SJCRH30 (cell line): ENCODE measurements at regions not wholly inside any gene's neighbourhood (a gene's known extent, or its start where the extent isn't known, plus 50 kb on each side); places are given as distances from the start of the nearest gene placed in this dataset.

Experiments used
- DNase-seq, 2 experiments: peaks; one replicate each; pipeline ENCODE4 v3.0.0-alpha.2; 2015 to 2020
- H3K27ac ChIP-seq: fragments of 250-450 bp; sonication (Bioruptor Pico); 2 replicates; pipeline ENCODE4 v1.5.1; 2020; ENCODE audit warnings: mild to moderate bottlenecking, moderate library complexity
- H3K27me3 ChIP-seq: fragments of 250-450 bp; sonication (Bioruptor Pico); 2 replicates; pipeline ENCODE4 v1.5.1; 2020; ENCODE audit warnings: mild to moderate bottlenecking, moderate library complexity
- H3K36me3 ChIP-seq: fragments of 250-450 bp; sonication (Bioruptor Pico); 2 replicates; pipeline ENCODE4 v1.5.1; 2020; ENCODE audit warnings: mild to moderate bottlenecking, moderate library complexity
- H3K4me1 ChIP-seq: fragments of 250-450 bp; sonication (Bioruptor Pico); 2 replicates; pipeline ENCODE4 v1.5.1; 2020; ENCODE audit warnings: mild to moderate bottlenecking, moderate library complexity
- H3K4me3 ChIP-seq: fragments of 250-450 bp; sonication (Bioruptor Pico); 2 replicates; pipeline ENCODE4 v1.5.1; 2020; ENCODE audit warnings: mild to moderate bottlenecking, moderate library complexity
- H3K9me3 ChIP-seq: fragments of 250-450 bp; sonication (Bioruptor Pico); replicated peaks from 2 replicates; pipeline ENCODE4 v1.5.1; 2020; ENCODE audit warnings: mild to moderate bottlenecking, moderate library complexity

DNA sequence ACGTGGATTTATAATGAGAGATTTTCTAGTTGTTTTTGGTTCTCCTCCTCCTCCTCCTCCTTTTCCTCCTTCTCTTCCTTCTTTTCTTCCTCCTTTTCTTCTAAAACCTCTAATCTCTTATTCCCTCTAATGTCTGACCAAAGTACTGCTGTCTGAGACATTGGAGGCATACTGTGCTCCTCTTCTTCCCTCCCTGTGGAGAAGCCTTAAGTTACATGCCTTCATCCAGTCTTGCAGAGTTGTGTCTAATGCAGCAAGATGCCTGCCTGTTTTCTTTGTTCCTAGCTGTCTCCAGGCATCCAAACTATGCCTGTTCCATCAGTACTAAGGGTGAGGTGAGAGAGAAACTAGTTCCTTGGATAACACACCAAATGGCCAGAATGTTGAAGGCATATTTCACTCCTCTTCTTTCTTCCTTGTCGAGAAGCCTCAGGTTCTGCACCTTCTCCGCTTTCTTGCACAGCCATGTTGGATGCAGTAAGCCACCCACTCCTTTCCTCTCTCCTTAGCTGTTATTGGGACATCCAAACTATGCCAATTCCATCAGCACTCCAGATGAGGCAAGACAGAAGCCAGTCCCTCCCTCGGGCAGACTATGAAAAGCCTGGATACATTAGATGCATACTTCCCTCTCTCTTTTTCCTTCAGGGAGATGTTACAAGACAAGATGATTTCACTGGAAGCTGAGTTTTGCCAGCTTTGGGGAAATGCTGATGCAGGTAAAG, 285.7 kb upstream of the TRAM1L1 start:
- DNase-seq = no peak
- H3K36me3 ChIP-seq = no peaks in the 10 kb centered on the region
- no peaks in the 10 kb centered on the region for H3K9me3 ChIP-seq
- H3K27me3 ChIP-seq = no peaks in the 10 kb centered on the region; the same call in 1 of the 2 replicates
- H3K4me3 ChIP-seq = no peak overlapping the region
- no peaks in the 10 kb centered on the region for H3K4me1 ChIP-seq
- no peak overlapping the region for H3K27ac ChIP-seq

- no peaks in the 10 kb centered on the region for H3K27me3 ChIP-seq
- H3K36me3 ChIP-seq = no peaks in the 10 kb centered on the region
- no peak for DNase-seq
- no peaks in the 10 kb centered on the region for H3K4me1 ChIP-seq
- no peak overlapping the region for H3K4me3 ChIP-seq
- no peak overlapping the region for H3K27ac ChIP-seq
- H3K9me3 ChIP-seq = no peaks in the 10 kb centered on the region
These were observed 289.7 kb upstream of the TRAM1L1 start for GRCh38 chr4:117375101-117375500.

GRCh38 chr4:117376692-117377091, 291.3 kb upstream of the TRAM1L1 start:
- Histone ChIP-seq H3K4me1 (no peaks in the 10 kb centered on the region), H3K9me3 (no peaks in the 10 kb centered on the region), H3K4me3 (no peak overlapping the region), H3K36me3 (no peaks in the 10 kb centered on the region), H3K27me3 (no peaks in the 10 kb centered on the region), H3K27ac (no peak overlapping the region)
- no peak for DNase-seq

DNA sequence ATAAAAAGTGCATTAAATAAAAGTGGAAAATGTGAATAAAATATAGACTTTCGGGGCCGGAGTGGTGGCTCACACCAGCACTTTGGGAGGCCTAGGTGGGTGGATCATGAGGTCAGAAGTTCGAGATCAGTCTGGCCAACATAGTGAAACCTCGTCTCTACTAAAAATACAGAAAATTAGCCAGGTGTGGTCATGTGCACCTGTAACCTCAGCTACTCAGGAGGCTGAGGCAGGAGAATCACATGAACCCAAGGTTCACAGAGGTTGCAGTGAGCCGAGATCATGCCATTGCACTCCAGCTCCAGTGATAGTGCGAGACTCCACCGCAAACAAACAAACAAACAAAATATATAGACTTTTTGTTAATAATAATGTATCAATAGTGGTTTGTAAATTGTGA, 293.6 kb upstream of the TRAM1L1 start:
- Histone ChIP-seq H3K4me3 (no peak overlapping the region), H3K27me3 (no peaks in the 10 kb centered on the region), H3K9me3 (no peaks in the 10 kb centered on the region), H3K27ac (no peak overlapping the region), H3K36me3 (no peaks in the 10 kb centered on the region), H3K4me1 (no peaks in the 10 kb centered on the region)
- DNase-seq = no peak

DNA sequence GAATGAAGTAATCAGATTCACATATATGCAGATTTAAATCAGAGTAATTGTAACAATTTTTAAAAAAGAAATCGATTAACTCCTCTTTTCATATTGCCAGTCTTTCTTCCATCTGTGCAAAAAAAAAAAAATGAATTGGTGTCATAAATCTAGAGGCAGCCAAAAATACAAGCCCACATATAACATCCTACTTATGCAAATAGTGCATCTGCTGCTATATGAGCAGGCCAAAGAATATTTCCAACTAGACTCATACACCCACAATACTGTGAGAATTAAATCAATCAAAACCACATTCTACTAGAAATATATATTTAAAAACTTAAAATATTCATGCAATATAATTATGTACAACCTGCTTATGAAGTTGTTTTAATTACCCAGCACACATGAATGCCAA, 298.1 kb upstream of the TRAM1L1 start:
- Histone ChIP-seq H3K36me3 (no peaks in the 10 kb centered on the region), H3K27me3 (no peaks in the 10 kb centered on the region), H3K9me3 (no peaks in the 10 kb centered on the region), H3K4me1 (no peaks in the 10 kb centered on the region), H3K4me3 (no peak overlapping the region), H3K27ac (no peak overlapping the region)
- DNase-seq = no peak

DNA sequence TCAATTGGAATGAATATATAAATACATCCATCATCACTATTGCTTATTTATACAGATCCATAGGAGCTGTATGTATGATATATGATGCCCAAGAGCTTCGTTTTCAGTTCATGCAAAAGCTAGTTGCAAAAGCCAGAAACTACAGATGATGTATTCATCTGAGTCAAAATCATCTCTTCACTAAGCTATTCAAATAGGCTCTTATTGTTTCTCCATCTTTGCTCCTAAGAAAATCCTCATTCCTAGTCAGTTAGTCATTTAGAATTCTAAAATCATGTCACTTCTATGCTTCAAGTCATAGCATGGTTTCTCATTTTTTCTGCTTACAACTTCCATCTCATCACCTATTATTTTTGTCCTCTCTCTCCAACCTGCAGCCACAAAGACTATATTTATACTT, 300.1 kb upstream of the TRAM1L1 start:
- Histone ChIP-seq H3K4me1 (no peaks in the 10 kb centered on the region), H3K9me3 (no peaks in the 10 kb centered on the region), H3K36me3 (no peaks in the 10 kb centered on the region), H3K27me3 (no peaks in the 10 kb centered on the region), H3K27ac (no peak overlapping the region), H3K4me3 (no peak overlapping the region)
- no peak for DNase-seq

DNA sequence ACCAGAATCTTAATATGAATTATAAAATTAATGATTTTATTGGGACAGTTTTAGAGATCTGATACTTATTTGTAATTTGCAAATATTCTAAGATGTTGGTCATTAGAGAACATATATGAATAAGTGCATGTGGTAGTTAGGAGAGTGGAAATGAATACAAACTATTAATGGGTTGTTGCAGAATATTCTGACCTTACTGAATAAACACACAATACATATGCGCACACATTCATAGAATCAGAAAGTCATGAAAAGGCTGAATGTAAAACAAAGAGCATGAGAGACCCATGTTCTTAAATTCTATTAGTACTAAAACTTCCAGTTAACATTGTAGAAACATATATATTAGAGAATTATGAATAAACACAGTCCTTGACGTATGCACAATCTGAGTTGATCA, 301.7 kb upstream of the TRAM1L1 start:
- Histone ChIP-seq H3K4me1 (no peaks in the 10 kb centered on the region), H3K27me3 (no peaks in the 10 kb centered on the region), H3K36me3 (no peaks in the 10 kb centered on the region), H3K27ac (no peak overlapping the region), H3K4me3 (no peak overlapping the region), H3K9me3 (no peaks in the 10 kb centered on the region)
- DNase-seq = no peak

- Histone ChIP-seq H3K9me3 (no peaks in the 10 kb centered on the region; the same call in 1 of the 2 replicates), H3K36me3 (no peaks in the 10 kb centered on the region), H3K4me1 (peaks cover 23% of the 10 kb centered on the region), H3K27ac (peak overlapping the region; percentile 75), H3K27me3 (no peaks in the 10 kb centered on the region), H3K4me3 (peak overlapping the region; percentile 13)
- DNase-seq = peak in 1 of 2 experiments; percentile 72
These were observed 314.9 kb upstream of the TRAM1L1 start for GRCh38 chr4:117400039-117400835.

DNA sequence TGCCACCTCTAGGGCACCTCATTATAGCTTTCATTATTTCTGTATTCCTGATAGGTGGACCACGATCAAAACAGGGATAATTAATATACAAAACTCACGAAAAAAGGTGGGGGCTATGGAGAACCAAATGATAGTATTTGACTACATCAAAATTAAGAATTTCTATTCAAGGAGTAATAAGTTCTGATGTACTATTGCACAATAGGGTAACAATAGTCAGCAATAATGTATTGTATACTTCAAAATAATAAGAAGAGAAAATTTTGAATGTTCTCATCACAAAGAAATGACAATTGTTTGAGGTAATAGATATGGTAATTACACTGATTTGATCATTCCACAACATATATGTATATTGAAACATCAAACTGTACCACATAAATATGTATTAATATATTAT, 327.3 kb upstream of the TRAM1L1 start:
- H3K27me3 ChIP-seq = no peaks in the 10 kb centered on the region
- H3K27ac ChIP-seq = no peak overlapping the region
- H3K4me3 ChIP-seq = no peak overlapping the region
- no peak for DNase-seq
- H3K4me1 ChIP-seq = no peaks in the 10 kb centered on the region
- no peaks in the 10 kb centered on the region for H3K9me3 ChIP-seq
- H3K36me3 ChIP-seq = no peaks in the 10 kb centered on the region

DNA sequence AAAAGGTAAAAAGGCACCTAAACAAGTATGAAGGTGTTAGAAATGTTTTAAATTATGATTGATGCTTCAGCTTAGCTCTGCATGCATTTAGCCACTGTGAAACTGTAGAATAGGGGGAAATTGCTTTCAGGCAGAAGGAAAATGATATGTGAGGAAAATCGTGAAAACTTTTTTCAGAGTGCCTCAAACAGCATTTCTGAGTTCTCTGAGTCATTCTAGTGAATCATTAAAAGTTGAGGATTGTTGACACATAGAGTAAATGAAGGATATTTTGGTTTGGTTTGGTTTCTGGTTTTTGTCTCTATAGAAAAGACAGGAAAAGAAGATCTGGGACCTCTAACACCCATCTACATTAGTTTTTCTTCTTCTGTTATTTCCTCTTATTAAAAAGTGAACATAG, 332.5 kb upstream of the TRAM1L1 start:
- H3K4me1 ChIP-seq = no peaks in the 10 kb centered on the region; the same call in 1 of the 2 replicates
- H3K27me3 ChIP-seq = no peaks in the 10 kb centered on the region
- H3K4me3 ChIP-seq = no peak overlapping the region
- H3K9me3 ChIP-seq = no peaks in the 10 kb centered on the region
- no peak for DNase-seq
- H3K36me3 ChIP-seq = no peaks in the 10 kb centered on the region
- H3K27ac ChIP-seq = no peak overlapping the region

DNA sequence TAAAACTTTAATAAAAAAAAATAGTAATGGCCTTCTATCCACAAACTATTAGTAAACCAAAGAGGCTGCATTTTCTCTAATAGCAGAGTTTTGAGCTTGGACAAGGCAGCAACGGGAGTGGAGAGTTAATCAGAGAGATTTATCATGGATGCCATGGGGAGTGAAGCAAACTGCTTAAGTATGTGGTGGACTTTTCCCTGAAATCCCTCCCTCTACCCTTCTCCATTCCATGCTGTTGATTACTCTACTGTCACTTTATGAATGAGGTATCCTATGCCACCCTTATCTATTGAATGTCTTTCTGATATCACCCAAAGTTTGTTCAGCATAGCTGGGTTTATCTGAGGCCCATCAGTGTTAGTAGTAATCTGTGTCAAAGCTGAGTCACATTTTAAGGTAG, 335.6 kb upstream of the TRAM1L1 start:
- H3K4me3 ChIP-seq = no peak overlapping the region
- no peaks in the 10 kb centered on the region; the same call in 1 of the 2 replicates for H3K4me1 ChIP-seq
- H3K36me3 ChIP-seq = no peaks in the 10 kb centered on the region
- no peaks in the 10 kb centered on the region for H3K9me3 ChIP-seq
- no peak for DNase-seq
- H3K27ac ChIP-seq = no peak overlapping the region
- no peaks in the 10 kb centered on the region for H3K27me3 ChIP-seq

- Histone ChIP-seq H3K27me3 (no peaks in the 10 kb centered on the region), H3K36me3 (no peaks in the 10 kb centered on the region), H3K9me3 (no peaks in the 10 kb centered on the region), H3K27ac (no peak overlapping the region), H3K4me3 (no peak overlapping the region), H3K4me1 (no peaks in the 10 kb centered on the region; the same call in 1 of the 2 replicates)
- DNase-seq = no peak
These were observed 336.3 kb upstream of the TRAM1L1 start for GRCh38 chr4:117421706-117422105.

DNA sequence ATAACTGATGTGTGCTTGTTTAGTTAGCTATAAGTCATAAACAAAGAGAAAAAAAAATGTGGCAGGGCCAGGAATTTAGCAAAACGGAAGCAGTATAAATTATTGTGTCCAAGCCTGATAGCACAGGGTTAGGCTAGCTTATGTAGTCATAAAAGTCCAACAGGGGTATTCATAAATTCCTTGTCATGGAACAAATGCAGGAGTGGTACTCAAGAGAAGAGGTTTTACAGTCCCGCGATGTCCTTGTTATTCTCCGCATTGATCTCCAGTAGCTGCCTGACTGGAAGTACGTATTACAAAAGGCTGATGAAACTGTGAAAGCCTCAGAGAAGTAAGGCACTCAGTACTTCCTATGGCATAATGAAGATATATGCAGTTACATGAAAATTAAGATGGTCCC, 336.9 kb upstream of the TRAM1L1 start:
- Histone ChIP-seq H3K36me3 (no peaks in the 10 kb centered on the region), H3K9me3 (no peaks in the 10 kb centered on the region), H3K27ac (no peak overlapping the region), H3K4me3 (no peak overlapping the region), H3K4me1 (no peaks in the 10 kb centered on the region; the same call in 1 of the 2 replicates), H3K27me3 (no peaks in the 10 kb centered on the region)
- no peak for DNase-seq

- DNase-seq = no peak
- Histone ChIP-seq H3K27me3 (no peaks in the 10 kb centered on the region), H3K27ac (no peak overlapping the region), H3K36me3 (no peaks in the 10 kb centered on the region), H3K4me3 (no peak overlapping the region), H3K4me1 (no peaks in the 10 kb centered on the region; the same call in 1 of the 2 replicates), H3K9me3 (no peaks in the 10 kb centered on the region)
These were observed 340.3 kb upstream of the TRAM1L1 start for GRCh38 chr4:117425636-117426035.

DNA sequence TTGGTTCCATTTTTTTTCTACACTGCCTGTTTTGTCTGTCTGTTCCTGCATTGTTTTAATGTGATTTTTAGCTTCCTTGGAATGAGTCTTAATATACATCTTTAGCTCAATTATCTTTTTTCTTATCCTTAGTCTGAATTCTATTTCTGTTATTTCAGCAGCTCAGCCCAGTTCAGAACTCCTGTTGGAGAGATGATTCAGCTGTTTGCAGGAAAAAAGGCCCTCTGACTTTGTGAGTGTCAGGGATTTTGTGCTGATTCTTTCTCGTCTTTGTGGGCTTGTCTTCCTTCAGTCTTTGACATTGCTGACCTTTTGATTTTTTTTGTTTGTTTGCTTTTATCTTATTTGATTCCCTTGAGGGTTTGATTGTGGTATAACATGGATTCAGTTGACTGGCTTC, 343.2 kb upstream of the TRAM1L1 start:
- no peaks in the 10 kb centered on the region for H3K27me3 ChIP-seq
- H3K4me3 ChIP-seq = no peak overlapping the region
- H3K9me3 ChIP-seq = no peaks in the 10 kb centered on the region
- no peaks in the 10 kb centered on the region for H3K36me3 ChIP-seq
- H3K4me1 ChIP-seq = no peaks in the 10 kb centered on the region; the same call in 1 of the 2 replicates
- H3K27ac ChIP-seq = no peak overlapping the region
- no peak for DNase-seq
